ENCODE measurements at regions not wholly inside any gene's neighbourhood (a gene's known extent, or its start where the extent isn't known, plus 50 kb on each side); places are given as distances from the start of the nearest gene placed in this dataset.

DNA sequence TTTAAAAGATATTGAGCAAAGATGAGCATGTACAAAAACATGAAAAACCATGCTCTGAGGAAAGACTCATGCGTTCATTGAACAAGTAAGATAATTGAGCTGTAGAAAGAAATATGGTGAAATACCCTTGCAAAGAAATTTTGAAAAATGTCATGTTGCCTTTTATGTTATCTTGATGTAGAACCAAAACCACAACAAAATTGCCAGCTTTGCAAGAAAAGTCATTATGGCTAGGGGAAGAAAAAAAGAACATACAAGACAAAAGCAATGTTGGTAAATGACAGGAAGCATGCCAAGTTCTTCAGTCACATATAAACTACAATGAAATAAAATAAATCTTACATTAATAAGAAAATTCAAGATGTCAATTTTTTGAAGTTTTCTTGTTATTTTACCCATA, 368.0 kb downstream of the IRX1 start:
- TF ChIP-seq POLR2A (IDR thresholded peaks at IDR 0.05): no peak
- TF ChIP-seq, protein P1, sequence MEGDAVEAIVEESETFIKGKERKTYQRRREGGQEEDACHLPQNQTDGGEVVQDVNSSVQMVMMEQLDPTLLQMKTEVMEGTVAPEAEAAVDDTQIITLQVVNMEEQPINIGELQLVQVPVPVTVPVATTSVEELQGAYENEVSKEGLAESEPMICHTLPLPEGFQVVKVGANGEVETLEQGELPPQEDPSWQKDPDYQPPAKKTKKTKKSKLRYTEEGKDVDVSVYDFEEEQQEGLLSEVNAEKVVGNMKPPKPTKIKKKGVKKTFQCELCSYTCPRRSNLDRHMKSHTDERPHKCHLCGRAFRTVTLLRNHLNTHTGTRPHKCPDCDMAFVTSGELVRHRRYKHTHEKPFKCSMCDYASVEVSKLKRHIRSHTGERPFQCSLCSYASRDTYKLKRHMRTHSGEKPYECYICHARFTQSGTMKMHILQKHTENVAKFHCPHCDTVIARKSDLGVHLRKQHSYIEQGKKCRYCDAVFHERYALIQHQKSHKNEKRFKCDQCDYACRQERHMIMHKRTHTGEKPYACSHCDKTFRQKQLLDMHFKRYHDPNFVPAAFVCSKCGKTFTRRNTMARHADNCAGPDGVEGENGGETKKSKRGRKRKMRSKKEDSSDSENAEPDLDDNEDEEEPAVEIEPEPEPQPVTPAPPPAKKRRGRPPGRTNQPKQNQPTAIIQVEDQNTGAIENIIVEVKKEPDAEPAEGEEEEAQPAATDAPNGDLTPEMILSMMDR (IDR thresholded peaks at IDR 0.05): no peak

Data from Peyer's patch (tissue), 4 donors.